GM20000 (cell line): ENCODE measurements at regions not wholly inside any gene's neighbourhood (a gene's known extent, or its start where the extent isn't known, plus 50 kb on each side); places are given as distances from the start of the nearest gene placed in this dataset.

ENCODE experiments used
- DNase-seq: peaks from one replicate; pipeline ENCODE4 v3.0.0; 2012; ENCODE audit warnings: low spot score
- TF ChIP-seq, protein P1 (sequence below): IDR thresholded peaks from 2 replicates; pipeline ENCODE4 v1.5.1; 2012; ENCODE audit warnings: mild to moderate bottlenecking, control low read depth; ENCODE audit errors: extremely low read depth, missing control alignments

DNA sequence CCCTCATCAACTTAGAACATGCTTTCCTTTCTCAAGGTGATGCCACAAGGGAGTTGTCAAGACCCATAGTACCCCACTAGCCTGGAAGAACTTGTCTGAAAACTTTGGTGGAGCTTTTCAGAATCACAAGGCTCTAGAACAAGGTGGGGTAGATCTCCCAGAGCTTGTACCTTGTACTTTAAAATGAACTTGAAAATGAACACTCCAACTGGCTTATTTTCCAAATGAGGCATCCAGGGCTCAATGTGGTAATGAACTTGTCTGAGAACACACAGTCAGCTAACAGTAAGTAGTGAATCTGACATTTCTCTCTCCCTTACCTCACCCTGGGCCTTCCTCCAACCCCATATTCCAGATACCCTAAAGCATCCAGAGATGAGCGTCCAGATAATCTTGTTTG is 81.8 kb upstream of the THBS1 start:
- no peak for DNase-seq
- TF ChIP-seq, protein P1, sequence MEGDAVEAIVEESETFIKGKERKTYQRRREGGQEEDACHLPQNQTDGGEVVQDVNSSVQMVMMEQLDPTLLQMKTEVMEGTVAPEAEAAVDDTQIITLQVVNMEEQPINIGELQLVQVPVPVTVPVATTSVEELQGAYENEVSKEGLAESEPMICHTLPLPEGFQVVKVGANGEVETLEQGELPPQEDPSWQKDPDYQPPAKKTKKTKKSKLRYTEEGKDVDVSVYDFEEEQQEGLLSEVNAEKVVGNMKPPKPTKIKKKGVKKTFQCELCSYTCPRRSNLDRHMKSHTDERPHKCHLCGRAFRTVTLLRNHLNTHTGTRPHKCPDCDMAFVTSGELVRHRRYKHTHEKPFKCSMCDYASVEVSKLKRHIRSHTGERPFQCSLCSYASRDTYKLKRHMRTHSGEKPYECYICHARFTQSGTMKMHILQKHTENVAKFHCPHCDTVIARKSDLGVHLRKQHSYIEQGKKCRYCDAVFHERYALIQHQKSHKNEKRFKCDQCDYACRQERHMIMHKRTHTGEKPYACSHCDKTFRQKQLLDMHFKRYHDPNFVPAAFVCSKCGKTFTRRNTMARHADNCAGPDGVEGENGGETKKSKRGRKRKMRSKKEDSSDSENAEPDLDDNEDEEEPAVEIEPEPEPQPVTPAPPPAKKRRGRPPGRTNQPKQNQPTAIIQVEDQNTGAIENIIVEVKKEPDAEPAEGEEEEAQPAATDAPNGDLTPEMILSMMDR, result no peak

DNA sequence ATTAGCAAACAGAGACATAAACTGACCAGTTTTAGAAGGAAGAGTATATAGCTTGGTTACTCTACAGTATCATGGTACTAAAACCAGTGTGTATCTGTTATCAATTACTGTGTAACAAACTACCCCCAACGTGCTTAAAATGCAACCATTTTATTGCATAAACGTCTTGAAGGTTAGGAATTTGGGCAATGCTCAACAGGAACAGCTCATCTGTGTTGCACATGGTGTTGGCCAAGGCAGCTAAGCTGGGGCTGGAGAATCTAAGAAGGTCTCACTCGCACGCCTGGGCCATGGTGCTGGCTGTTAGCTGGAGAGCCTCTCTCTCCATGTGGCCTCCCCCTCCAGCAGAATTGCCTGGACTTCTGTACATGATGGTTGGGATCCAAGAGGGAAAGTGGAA is 81.2 kb upstream of the THBS1 start:
- TF ChIP-seq, protein P1, result no peak
- DNase-seq, result no peak

DNA sequence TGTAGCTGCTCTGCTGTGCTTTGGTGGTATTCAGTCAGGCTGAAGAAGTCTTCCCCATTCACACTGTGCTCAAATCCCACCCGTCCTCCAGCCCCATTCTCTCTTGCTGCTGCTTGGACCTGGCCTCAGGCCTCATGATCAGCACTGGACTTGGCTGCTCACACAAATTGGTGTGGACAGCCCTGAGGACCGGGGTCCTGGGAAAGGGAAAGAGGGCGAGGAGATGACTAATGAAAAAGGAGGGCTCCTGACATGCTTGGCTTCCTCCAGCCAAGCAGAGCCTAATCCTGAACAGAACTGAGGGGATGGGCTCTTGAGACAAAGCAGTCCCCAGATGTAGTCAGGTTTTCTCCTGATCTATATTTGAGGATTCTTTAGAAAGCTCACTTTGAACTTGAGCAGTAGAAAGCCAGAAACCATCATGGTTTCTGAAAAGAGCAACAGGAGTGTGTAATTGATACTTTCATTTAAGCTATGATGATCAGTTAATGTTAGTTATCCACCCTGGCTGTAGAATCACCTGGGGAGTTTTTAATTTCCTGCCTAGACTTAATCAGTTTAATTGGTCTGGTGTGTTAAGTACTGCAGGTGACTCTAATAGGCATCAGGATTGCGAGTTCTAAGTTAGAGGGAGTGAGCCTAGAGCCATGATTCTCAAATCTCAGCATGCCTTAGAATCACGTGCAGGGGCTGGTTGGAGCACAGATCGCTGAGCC is 79.4 kb upstream of the THBS1 start:
- DNase-seq, result no peak
- TF ChIP-seq, protein P1, result no peak

DNA sequence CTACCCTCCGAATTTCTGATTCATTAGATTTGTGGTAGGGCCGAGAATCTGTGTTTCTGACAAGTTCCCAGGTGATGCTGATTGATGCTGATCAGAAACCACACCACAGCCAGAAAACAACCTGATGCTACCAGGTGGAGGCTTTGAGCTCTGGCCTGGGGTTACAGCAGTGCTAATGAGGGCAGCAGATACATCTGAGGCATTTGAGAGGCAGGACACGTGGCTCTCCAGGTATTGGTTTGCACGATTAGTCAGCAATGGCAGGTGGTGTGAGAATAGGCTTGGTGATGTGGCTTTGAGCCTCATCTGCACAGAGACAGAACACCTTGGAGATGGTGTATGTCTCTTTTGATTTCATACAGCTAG is 78.8 kb upstream of the THBS1 start:
- TF ChIP-seq, protein P1, result no peak
- DNase-seq, result no peak

DNA sequence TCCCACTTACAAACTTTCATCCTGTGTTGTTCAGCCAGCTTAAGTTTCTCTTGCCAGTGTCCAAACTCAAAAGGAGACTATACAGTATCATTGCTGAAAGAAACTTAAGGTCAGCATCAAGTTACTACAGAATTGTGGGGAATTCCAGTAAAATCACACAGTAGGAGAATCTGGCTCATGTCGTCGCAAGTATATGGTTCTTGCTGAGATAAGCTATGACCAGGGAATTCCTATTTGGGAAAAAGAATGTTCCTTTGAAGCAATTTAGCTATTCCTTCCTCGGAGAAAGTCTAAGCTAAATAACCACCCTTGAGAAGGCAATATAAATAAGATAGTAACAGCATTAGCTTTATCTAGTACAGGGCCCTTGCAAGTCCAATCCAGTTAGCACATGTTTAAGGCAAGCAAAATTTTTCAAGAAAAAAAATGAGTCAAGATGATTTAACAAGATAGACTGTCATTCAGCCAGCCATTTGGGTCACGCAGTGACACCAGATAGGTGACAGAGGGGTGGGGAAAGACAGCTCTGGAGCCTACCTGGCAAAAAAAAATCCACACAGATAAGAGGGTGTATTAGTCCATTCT is 78.2 kb upstream of the THBS1 start:
- TF ChIP-seq, protein P1, result no peak
- no peak for DNase-seq

DNA sequence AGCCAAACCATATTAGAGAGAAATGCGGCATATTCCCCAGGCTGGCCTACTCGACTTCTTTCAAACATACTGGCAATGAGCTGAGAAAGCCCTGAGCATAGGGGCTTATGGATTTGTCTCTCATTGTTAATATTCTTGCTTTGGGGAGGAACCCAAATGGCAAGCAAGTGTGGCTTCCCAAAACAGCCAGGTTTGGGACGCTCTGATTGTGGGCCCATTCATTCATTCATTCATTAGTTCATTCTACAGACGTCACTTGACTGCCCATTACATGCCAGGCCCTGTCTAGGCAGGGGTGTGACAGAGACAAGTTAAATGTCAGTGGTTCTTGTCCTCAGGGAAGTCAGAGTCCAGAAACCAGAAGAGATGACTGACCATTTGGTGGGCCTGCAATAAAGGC is 77.4 kb upstream of the THBS1 start:
- DNase-seq, result no peak

DNA sequence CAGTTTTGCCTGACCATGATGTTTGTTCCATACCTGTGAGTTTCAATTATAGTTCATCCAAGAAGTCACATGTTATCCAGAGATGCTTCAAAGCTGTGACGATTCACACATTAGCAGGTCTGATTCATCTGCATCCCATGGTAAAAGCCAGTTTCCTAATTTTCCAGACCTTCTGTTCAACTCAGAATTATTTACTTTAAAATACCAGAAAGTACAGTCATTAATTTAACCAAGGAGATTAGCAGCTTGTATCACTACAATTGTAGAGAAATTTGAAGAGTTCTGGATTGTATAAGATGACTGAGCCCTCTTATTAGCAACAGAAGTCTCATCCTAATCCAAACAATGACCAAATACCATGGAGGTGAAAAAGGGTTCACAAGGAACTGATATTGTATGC is 76.1 kb upstream of the THBS1 start:
- DNase-seq, result no peak

More for the DNA sequence above, 77.4 kb upstream of the THBS1 start:
- TF ChIP-seq, protein P1, result no peak

More for the DNA sequence above, 76.1 kb upstream of the THBS1 start:
- TF ChIP-seq, protein P1, result no peak
